ENCODE measurements at regions not wholly inside any gene's neighbourhood (a gene's known extent, or its start where the extent isn't known, plus 50 kb on each side); places are given as distances from the start of the nearest gene placed in this dataset.

GRCh38 chr1:29861446-29861845 is 625.1 kb downstream of the PTPRU start (continued):
- TF ChIP-seq REST (IDR thresholded peaks at IDR 0.05) (no peak), CHD2 (IDR thresholded peaks at IDR 0.05; ENCODE audit: low read length, partially characterized antibody) (no peak), RNF2 (IDR thresholded peaks at IDR 0.05; ENCODE audit: borderline replicate concordance, low read depth) (no peak)

GRCh38 chr1:29860681-29861080 is 624.4 kb downstream of the PTPRU start:
- no peak overlapping the region for H3K27ac ChIP-seq
- H3K4me1 ChIP-seq = no peaks in the 10 kb centered on the region
- POLR2A ChIA-PET = no interaction called here
- CTCF ChIA-PET = interaction anchor here (0.9 kb wide), 1 partner anchor 624 kb away, joined by 4 read pairs; no protein-coding TSS in a partner anchor
- no peaks in the 10 kb centered on the region for H3K9me3 ChIP-seq
- no peak for TF ChIP-seq NR3C1 (IDR thresholded peaks at IDR 0.05)
- TF ChIP-seq MYC (IDR thresholded peaks at IDR 0.05; ENCODE audit: borderline replicate concordance, low read length) = no peak
- TF ChIP-seq ELK1 (IDR thresholded peaks at IDR 0.05; ENCODE audit: low read depth, low read length) = no peak
- TF ChIP-seq JUNB (IDR thresholded peaks at IDR 0.05) = no peak
- no peak for TF ChIP-seq SMC3 (IDR thresholded peaks at IDR 0.05)
- no peak for TF ChIP-seq SREBF2 (IDR thresholded peaks at IDR 0.05)
- no peak for TF ChIP-seq JUN (IDR thresholded peaks at IDR 0.05)
- no peak for TF ChIP-seq HMGXB4 (CRISPR knock-in tag; IDR thresholded peaks at IDR 0.05; ENCODE audit: borderline replicate concordance)
- no peak overlapping the region for H3K4me3 ChIP-seq
- no peak overlapping the region for H3K4me2 ChIP-seq
- DNase-seq (ENCODE audit: low read depth in 1 of 2, low spot score in 1 of 2) (no peak), FAIRE-seq (no peak), ATAC-seq (no peak)
- no CpG with 5 or more reads among the region's 2 CpGs for WGBS (ENCODE audit: missing lambda C conversion rate)

GRCh38 chr1:29860056-29860455 is 623.7 kb downstream of the PTPRU start:
- ATAC-seq (no peak), DNase-seq (ENCODE audit: low read depth in 1 of 2, low spot score in 1 of 2) (no peak), FAIRE-seq (no peak)
- TF ChIP-seq MAX (IDR thresholded peaks at IDR 0.05) (no peak), ELK1 (IDR thresholded peaks at IDR 0.05; ENCODE audit: low read depth, low read length) (no peak), TP53 (CRISPR knock-in tag; IDR thresholded peaks at IDR 0.05) (no peak), RNF2 (IDR thresholded peaks at IDR 0.05; ENCODE audit: borderline replicate concordance, low read depth) (no peak), MAZ (IDR thresholded peaks at IDR 0.05; ENCODE audit: borderline replicate concordance, low read depth, low read length) (no peak), NR3C1 (IDR thresholded peaks at IDR 0.05) (no peak), BHLHE40 (IDR thresholded peaks at IDR 0.05; ENCODE audit: low read depth, low read length) (no peak), RAD21 (conservative IDR thresholded peaks at IDR 0.05 in 1 of 2, IDR thresholded peaks at IDR 0.05 in 1 of 2) (no peak)
- H3K9me3 ChIP-seq = no peaks in the 10 kb centered on the region
- ChIA-PET CTCF (interaction anchor here (0.9 kb wide), 1 partner anchor 623 kb away, joined by 4 read pairs; no protein-coding TSS in a partner anchor), POLR2A (no interaction called here)
- WGBS (ENCODE audit: missing lambda C conversion rate) = 0% methylated on average over 1 of the region's 1 CpG
- H3K4me2 ChIP-seq = no peak overlapping the region
- no peak overlapping the region for H3K4me3 ChIP-seq
- H3K4me1 ChIP-seq = no peaks in the 10 kb centered on the region
- no peak overlapping the region for H3K27ac ChIP-seq
